K562 (cell line): ENCODE measurements at regions not wholly inside any gene's neighbourhood (a gene's known extent, or its start where the extent isn't known, plus 50 kb on each side); places are given as distances from the start of the nearest gene placed in this dataset.

Source experiments
- ATAC-seq: fragments of 200-7000 bp; cut with Tn5 transposase; 3 replicates; pipeline ENCODE4 v1.9.1; 2020; ENCODE audit warnings: moderate library complexity
- BruUV-seq: library from RNA; stranded (reverse); fragments of 400-500 nt; replicated peaks from 2 replicates; lab custom pipeline; 2021; lab: Mats Ljungman, UMichigan
- CTCF ChIA-PET: fragments of 300-600 bp; formaldehyde crosslinking; extraction: SDS; loops from one replicate; lab custom pipeline; 2021; ENCODE audit warnings: low intra/inter-chr PET ratio; lab: Yijun Ruan, JAX
- POLR2A ChIA-PET: fragments of 300-600, 350-650 bp; sonication (Branson Sonifier 250); formaldehyde crosslinking; extraction: SDS; loops from one replicate; lab custom pipeline; 2021; ENCODE audit warnings: antibody characterized with exemption, inconsistent platforms; lab: Yijun Ruan, JAX
- DNase-seq, 4 experiments: peaks; one replicate each; pipeline versions ENCODE4 v3.0.0 to v3.0.0-alpha.2; 2011 to 2018; ENCODE audit warnings: low spot score in 3 of 4, mixed read lengths in 3 of 4; ENCODE audit errors: extremely low read depth in 1 of 4
- FAIRE-seq: peaks from 2 replicates; lab custom pipeline; 2011; peaks lifted over from hg19 to GRCh38; lab: Jason Lieb, UNC
- H2AFZ ChIP-seq: 2 replicates; pipeline ENCODE4 v1.6.0; 2011; ENCODE audit warnings: low read depth, low read length, control low read depth, inconsistent platforms
- H3K27ac ChIP-seq: fragments of 200-600 bp; 3 replicates; pipeline ENCODE4 v1.8.0; 2011; ENCODE audit warnings: low read depth, mild to moderate bottlenecking, control low read depth, inconsistent platforms, low read length, moderate library complexity, mixed read lengths; ENCODE audit errors: extremely low read depth
- H3K27me3 ChIP-seq, 2 experiments: fragments of 300-600 bp in 1 of 2; 2 replicates in 1 of 2; 3 replicates in 1 of 2; pipeline versions ENCODE4 v1.6.0 to v1.8.0; 2011; ENCODE audit warnings: inconsistent platforms in 2 of 2, low read length in 2 of 2, mild to moderate bottlenecking in 1 of 2, mixed read lengths in 1 of 2, moderate library complexity in 1 of 2; ENCODE audit not compliant: control insufficient read depth in 2 of 2, insufficient read depth in 2 of 2
- H3K36me3 ChIP-seq: fragments of 300-600 bp; 3 replicates; pipeline ENCODE4 v1.8.0; 2011; ENCODE audit warnings: mild to moderate bottlenecking, low read length, inconsistent platforms; ENCODE audit not compliant: control insufficient read depth, insufficient read depth
- H3K4me1 ChIP-seq, 2 experiments: fragments of 200-600 bp in 1 of 2; replicated peaks in 1 of 2; 2 replicates in 1 of 2; 3 replicates in 1 of 2; pipeline versions ENCODE4 v1.5.1 to v1.8.0; 2011; ENCODE audit warnings: inconsistent platforms in 2 of 2, low read length in 2 of 2, mild to moderate bottlenecking in 1 of 2, mixed read lengths in 1 of 2, moderate library complexity in 1 of 2; ENCODE audit not compliant: control insufficient read depth in 2 of 2, insufficient read depth in 2 of 2
- H3K4me2 ChIP-seq: 2 replicates; pipeline ENCODE4 v1.6.1; 2011; ENCODE audit warnings: low read length, control low read depth, inconsistent platforms, mixed read lengths; ENCODE audit not compliant: insufficient read depth
- H3K4me3 ChIP-seq: fragments of 200-600 bp; sonication (generic), shearing (Covaris generic); 2 replicates; pipeline ENCODE4 v1.5.1; 2016; ENCODE audit warnings: control low read depth, inconsistent platforms
- H3K79me2 ChIP-seq: fragments of 200-600 bp; 3 replicates; pipeline ENCODE4 v1.8.0; 2011; ENCODE audit warnings: low read length, inconsistent platforms; ENCODE audit not compliant: control insufficient read depth, insufficient read depth
- H3K9ac ChIP-seq, 2 experiments: 2 replicates each; pipeline versions ENCODE4 v1.6.0 to v1.6.1; 2011; ENCODE audit warnings: low read depth in 2 of 2, low read length in 2 of 2, control low read depth in 1 of 2, inconsistent platforms in 1 of 2, mild to moderate bottlenecking in 1 of 2, mixed read lengths in 1 of 2; ENCODE audit not compliant: insufficient read depth in 1 of 2
- H3K9me1 ChIP-seq: one replicate; pipeline ENCODE4 v1.6.0; 2011; ENCODE audit warnings: inconsistent platforms, mild to moderate bottlenecking, low read length, moderate library complexity; ENCODE audit not compliant: control insufficient read depth, insufficient read depth
- H3K9me3 ChIP-seq: replicated peaks from 2 replicates; pipeline ENCODE4 v1.5.1; 2011; ENCODE audit warnings: low read depth, low read length, inconsistent platforms; ENCODE audit not compliant: control insufficient read depth, insufficient read depth
- H4K20me1 ChIP-seq: replicated peaks from 2 replicates; pipeline ENCODE4 v1.6.1; 2011; ENCODE audit warnings: low read length, inconsistent platforms, mixed read lengths; ENCODE audit not compliant: control insufficient read depth, insufficient read depth
- ATF7 ChIP-seq: fragments of 450-650 bp; IDR thresholded peaks from 2 replicates; pipeline ENCODE4 v1.7.1; 2014; ENCODE audit warnings: mild to moderate bottlenecking, moderate library complexity
- CBX5 ChIP-seq: IDR thresholded peaks from 2 replicates; pipeline ENCODE4 v1.6.1; 2014; ENCODE audit warnings: low read depth, borderline replicate concordance
- DPF2 ChIP-seq: fragments of 450-650 bp; IDR thresholded peaks from 2 replicates; pipeline ENCODE4 v1.6.1; 2016
- ETS2 ChIP-seq: IDR thresholded peaks from 2 replicates; pipeline ENCODE4 v1.6.1; 2016; ENCODE audit warnings: borderline replicate concordance, missing genetic modification characterization, mild to moderate bottlenecking, moderate library complexity, missing compliant biosample characterization; ENCODE audit not compliant: poor library complexity, severe bottlenecking
- HNRNPL ChIP-seq: fragments of 200-400 bp; formaldehyde crosslinking; IDR thresholded peaks from 2 replicates; pipeline ENCODE4 v1.6.1; 2017; ENCODE audit warnings: low read depth, mild to moderate bottlenecking, low read length
- JUND ChIP-seq, 2 experiments: IDR thresholded peaks; 2 replicates in 1 of 2; 3 replicates in 1 of 2; pipeline ENCODE4 v1.6.1; 2011; ENCODE audit warnings: borderline replicate concordance in 2 of 2, low read depth in 2 of 2, low read length in 2 of 2, improper control_type of control experiment in 1 of 2, missing biosample characterization in 1 of 2, missing genetic modification characterization in 1 of 2, missing genetic modification reagents in 1 of 2
- KDM5B ChIP-seq: fragments of 200-600 bp; sonication (generic); IDR thresholded peaks from 2 replicates; pipeline ENCODE4 v1.6.1; 2012; ENCODE audit warnings: low read depth, mild to moderate bottlenecking, moderate library complexity, low read length, control low read depth, inconsistent platforms; ENCODE audit not compliant: insufficient replicate concordance
- NR4A1 ChIP-seq, 2 experiments: fragments of 250-450 bp in 1 of 2; fragments of 450-650 bp in 1 of 2; sonication (Bioruptor Pico) in 1 of 2; IDR thresholded peaks; 2 replicates each; pipeline versions ENCODE4 v1.4.0 to v1.6.1; 2016 to 2020; ENCODE audit warnings: mild to moderate bottlenecking in 2 of 2, missing compliant biosample characterization in 1 of 2, missing genetic modification characterization in 1 of 2, moderate library complexity in 1 of 2
- RBFOX2 ChIP-seq: fragments of 200-400 bp; formaldehyde crosslinking; IDR thresholded peaks from 2 replicates; pipeline ENCODE4 v1.6.1; 2017; ENCODE audit warnings: low read depth, mild to moderate bottlenecking, low read length, moderate library complexity
- RBM25 ChIP-seq: fragments of 200-400 bp; formaldehyde crosslinking; IDR thresholded peaks from 2 replicates; pipeline ENCODE4 v1.6.1; 2018; ENCODE audit warnings: low read length, low read depth, moderate library complexity; ENCODE audit not compliant: severe bottlenecking
- SIRT6 ChIP-seq: IDR thresholded peaks from one replicate; pipeline ENCODE4 v1.6.1; 2012; ENCODE audit warnings: low read depth, mild to moderate bottlenecking, control low read depth, inconsistent platforms, low read length, moderate library complexity
- SMAD3 ChIP-seq: fragments of 450-650 bp; formaldehyde crosslinking; conservative IDR thresholded peaks from 2 replicates; pipeline ENCODE4 v1.4.0; 2020; ENCODE audit warnings: mild to moderate bottlenecking
- SP2 ChIP-seq: IDR thresholded peaks from 2 replicates; pipeline ENCODE4 v1.6.1; 2011; ENCODE audit warnings: mild to moderate bottlenecking, low read depth, low read length, moderate library complexity; ENCODE audit not compliant: poor library complexity, severe bottlenecking; ENCODE audit errors: extremely low read depth
- TEAD2 ChIP-seq: fragments of 450-650 bp; IDR thresholded peaks from 2 replicates; pipeline ENCODE4 v1.6.1; 2016; ENCODE audit warnings: missing genetic modification characterization, control low read depth, missing compliant biosample characterization
- ZBTB5 ChIP-seq: fragments of 450-650 bp; IDR thresholded peaks from 2 replicates; pipeline ENCODE4 v1.6.1; 2017; ENCODE audit warnings: antibody characterized with exemption
- ZNF124 ChIP-seq: sonication (generic); formaldehyde crosslinking; IDR thresholded peaks from 2 replicates; pipeline ENCODE4 v1.8.1; 2022; ENCODE audit warnings: missing genetic modification reagents
- ZNF197 ChIP-seq: fragments of 200-800 bp; sonication (Bioruptor generic); IDR thresholded peaks from 2 replicates; pipeline ENCODE4 v1.6.1; 2016; ENCODE audit warnings: low read depth, missing genetic modification characterization, missing compliant biosample characterization
- WGBS: fragments of 100-300 bp; shearing (Covaris generic); methylation state at CpG from one replicate; pipeline ENCODE4 v1.1.6; 2016; ENCODE audit warnings: low coverage, mixed read lengths; ENCODE audit not compliant: insufficient coverage; ENCODE audit errors: missing lambda C conversion rate; 5-methylcytosine and 5-hydroxymethylcytosine counted together
- in situ Hi-C: fragments of 300-500 bp; cut with MboI; formaldehyde crosslinking; loops from 4 replicates; pipeline ENCODE4 v1.15.0; 2018; ENCODE audit warnings: inconsistent platforms, mixed read lengths
- intact Hi-C: fragments of 100-400 bp; cut with micrococcal nuclease; formaldehyde crosslinking; loops from 2 replicates; pipeline ENCODE4 v1.14.2; 2022
- TF ChIP-seq, protein P1 (sequence below): fragments of 250-450 bp; sonication (Bioruptor Pico); IDR thresholded peaks from 2 replicates; pipeline ENCODE4 v1.9.0; 2021; ENCODE audit warnings: mild to moderate bottlenecking, inconsistent platforms

DNA sequence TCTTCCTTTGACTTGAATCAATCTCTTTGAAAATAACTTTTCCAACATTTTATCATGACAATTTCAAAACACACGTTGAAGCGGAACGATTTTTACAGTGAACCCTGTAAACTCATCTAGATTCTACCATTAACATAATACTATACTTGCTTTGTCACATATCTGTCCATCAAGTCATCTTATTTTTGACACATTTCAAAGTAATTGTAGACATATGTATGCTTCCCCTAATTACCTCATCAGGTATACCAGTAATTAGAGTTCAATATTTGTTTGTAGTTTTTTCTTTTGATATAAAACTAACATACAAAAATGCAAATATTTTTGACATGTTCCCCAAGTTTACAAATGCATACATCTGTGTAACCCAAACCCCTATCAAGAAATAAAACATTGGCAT lies 140.4 kb downstream of the DACT1 start:
- H3K27ac ChIP-seq, result no peak overlapping the region
- no peak for FAIRE-seq
- 0% methylated on average over 3 of the region's 3 CpGs for WGBS

More for the DNA sequence above, 140.4 kb downstream of the DACT1 start:
- Histone ChIP-seq H3K79me2 (no peaks in the 10 kb centered on the region), H3K9me3 (no peaks in the 10 kb centered on the region), H3K36me3 (no peaks in the 10 kb centered on the region), H3K27me3 (peaks cover 2 to 8% of the 10 kb centered on the region in 2 experiments; a peak in 4 of 5 replicates), H3K4me3 (no peak overlapping the region), H3K4me2 (no peak overlapping the region), H3K9ac (no peak overlapping the region), H2AFZ (no peak overlapping the region), H3K9me1 (no peaks in the 10 kb centered on the region), H4K20me1 (no peaks in the 10 kb centered on the region), H3K4me1 (no peaks in the 10 kb centered on the region)
- no peak for ATAC-seq
- no TSS peak for BruUV-seq
- POLR2A ChIA-PET, result no interaction called here
- no peak for DNase-seq
- no peak for TF ChIP-seq ZNF197 (CRISPR knock-in tag)
- TF ChIP-seq, protein P1, sequence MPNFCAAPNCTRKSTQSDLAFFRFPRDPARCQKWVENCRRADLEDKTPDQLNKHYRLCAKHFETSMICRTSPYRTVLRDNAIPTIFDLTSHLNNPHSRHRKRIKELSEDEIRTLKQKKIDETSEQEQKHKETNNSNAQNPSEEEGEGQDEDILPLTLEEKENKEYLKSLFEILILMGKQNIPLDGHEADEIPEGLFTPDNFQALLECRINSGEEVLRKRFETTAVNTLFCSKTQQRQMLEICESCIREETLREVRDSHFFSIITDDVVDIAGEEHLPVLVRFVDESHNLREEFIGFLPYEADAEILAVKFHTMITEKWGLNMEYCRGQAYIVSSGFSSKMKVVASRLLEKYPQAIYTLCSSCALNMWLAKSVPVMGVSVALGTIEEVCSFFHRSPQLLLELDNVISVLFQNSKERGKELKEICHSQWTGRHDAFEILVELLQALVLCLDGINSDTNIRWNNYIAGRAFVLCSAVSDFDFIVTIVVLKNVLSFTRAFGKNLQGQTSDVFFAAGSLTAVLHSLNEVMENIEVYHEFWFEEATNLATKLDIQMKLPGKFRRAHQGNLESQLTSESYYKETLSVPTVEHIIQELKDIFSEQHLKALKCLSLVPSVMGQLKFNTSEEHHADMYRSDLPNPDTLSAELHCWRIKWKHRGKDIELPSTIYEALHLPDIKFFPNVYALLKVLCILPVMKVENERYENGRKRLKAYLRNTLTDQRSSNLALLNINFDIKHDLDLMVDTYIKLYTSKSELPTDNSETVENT (CRISPR knock-in tag), result no peak
- no peak for TF ChIP-seq ETS2 (tag)
- no peak for TF ChIP-seq SP2
- no peak for TF ChIP-seq RBM25
- TF ChIP-seq NR4A1 (CRISPR knock-in tag; IDR thresholded peaks at IDR 0.05), result no peak
- no peak for TF ChIP-seq NR4A1 (tag; IDR thresholded peaks at IDR 0.05)
- TF ChIP-seq JUND (IDR thresholded peaks at IDR 0.05; ENCODE audit: borderline replicate concordance, low read depth, low read length), result no peak
- no peak for TF ChIP-seq JUND (tag; IDR thresholded peaks at IDR 0.05; ENCODE audit: borderline replicate concordance, low read depth, low read length)
- TF ChIP-seq CBX5, result no peak
- no peak for TF ChIP-seq SIRT6
- no peak for TF ChIP-seq RBFOX2
- TF ChIP-seq KDM5B, result no peak
- no peak for TF ChIP-seq ATF7
- TF ChIP-seq DPF2, result no peak
- TF ChIP-seq SMAD3 (CRISPR knock-in tag), result no peak
- no peak for TF ChIP-seq ZBTB5
- no peak for TF ChIP-seq TEAD2 (tag)
- no peak for TF ChIP-seq ZNF124 (CRISPR knock-in tag)
- no peak for TF ChIP-seq HNRNPL
- in situ Hi-C loops (no loop called here), intact Hi-C loops (no loop called here)
- CTCF ChIA-PET, result no interaction called here
